ENCODE measurements at regions not wholly inside any gene's neighbourhood (a gene's known extent, or its start where the extent isn't known, plus 50 kb on each side); places are given as distances from the start of the nearest gene placed in this dataset.

- no peak overlapping the region for H3K9ac ChIP-seq (ENCODE audit: insufficient read length)
- DNase-seq (ENCODE audit: low read depth, low spot score), result peak; percentile 89
- peak overlapping the region; percentile 27; the same call in 1 of the 2 replicates for H3K27ac ChIP-seq
- 0 out of 2 replicates have a peak overlapping the region, but pooled peaks have one; percentile 6 for H3K4me3 ChIP-seq
- TF ChIP-seq FOXP2 (optimal IDR thresholded peaks at IDR 0.05; ENCODE audit: control extremely low read depth, extremely low read length, insufficient read depth), result no peak
- peak; percentile 24; the same call in 1 of the 2 replicates for TF ChIP-seq POLR2AphosphoS5 (IDR thresholded peaks at IDR 0.05; ENCODE audit: borderline replicate concordance, low read depth, low read length)
- H3K36me3 ChIP-seq (ENCODE audit: insufficient read depth, low read length), result no peaks in the 10 kb centered on the region
- peaks cover 7% of the 10 kb centered on the region; the same call in 1 of the 2 replicates for H3K9me3 ChIP-seq (ENCODE audit: low read depth, low read length)
These were observed 723.8 kb upstream of the FLRT2 start for GRCh38 chr14:84806181-84806580.

DNA sequence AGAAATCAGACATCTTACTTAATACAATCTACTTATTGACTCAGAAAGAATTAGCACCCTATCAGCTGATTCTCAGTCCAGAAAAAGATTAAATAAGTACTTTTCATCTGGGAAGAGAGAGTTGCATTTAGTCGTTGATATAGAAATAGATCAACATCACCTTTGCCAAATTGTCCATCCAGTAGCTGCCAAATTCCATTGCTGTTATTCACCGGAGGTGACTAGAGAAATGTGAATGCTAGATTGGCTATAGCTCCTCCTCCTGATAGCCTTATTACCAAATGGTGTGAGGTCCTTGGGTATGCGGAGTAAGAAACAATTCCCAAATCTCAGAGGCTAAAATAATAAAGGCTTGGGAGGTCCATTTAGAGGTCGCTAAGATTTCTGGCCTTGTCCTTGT is 723.3 kb upstream of the FLRT2 start:
- Histone ChIP-seq H3K27ac (peak overlapping the region; percentile 27; the same call in 1 of the 2 replicates), H3K9me3 (ENCODE audit: low read depth, low read length) (peaks cover 7% of the 10 kb centered on the region; the same call in 1 of the 2 replicates), H3K36me3 (ENCODE audit: insufficient read depth, low read length) (no peaks in the 10 kb centered on the region), H3K4me3 (0 out of 2 replicates have a peak overlapping the region, but pooled peaks have one; percentile 6), H3K9ac (ENCODE audit: insufficient read length) (no peak overlapping the region)
- no peak for DNase-seq (ENCODE audit: low read depth, low spot score)
- TF ChIP-seq FOXP2 (optimal IDR thresholded peaks at IDR 0.05; ENCODE audit: control extremely low read depth, extremely low read length, insufficient read depth) (no peak), POLR2AphosphoS5 (IDR thresholded peaks at IDR 0.05; ENCODE audit: borderline replicate concordance, low read depth, low read length) (no peak), EZH2 (IDR thresholded peaks at IDR 0.05) (no peak)

GRCh38 chr14:84807673-84808072 is 722.3 kb upstream of the FLRT2 start:
- no peak overlapping the region for H3K9ac ChIP-seq (ENCODE audit: insufficient read length)
- H3K4me3 ChIP-seq, result no peak overlapping the region
- no peak for DNase-seq (ENCODE audit: low read depth, low spot score)
- no peak overlapping the region for H3K27ac ChIP-seq
- peaks cover 4% of the 10 kb centered on the region; the same call in 1 of the 2 replicates for H3K9me3 ChIP-seq (ENCODE audit: low read depth, low read length)
- H3K36me3 ChIP-seq (ENCODE audit: insufficient read depth, low read length), result no peaks in the 10 kb centered on the region
- TF ChIP-seq FOXP2 (optimal IDR thresholded peaks at IDR 0.05; ENCODE audit: control extremely low read depth, extremely low read length, insufficient read depth) (no peak), POLR2AphosphoS5 (IDR thresholded peaks at IDR 0.05; ENCODE audit: borderline replicate concordance, low read depth, low read length) (no peak), EZH2 (IDR thresholded peaks at IDR 0.05) (no peak)

DNA sequence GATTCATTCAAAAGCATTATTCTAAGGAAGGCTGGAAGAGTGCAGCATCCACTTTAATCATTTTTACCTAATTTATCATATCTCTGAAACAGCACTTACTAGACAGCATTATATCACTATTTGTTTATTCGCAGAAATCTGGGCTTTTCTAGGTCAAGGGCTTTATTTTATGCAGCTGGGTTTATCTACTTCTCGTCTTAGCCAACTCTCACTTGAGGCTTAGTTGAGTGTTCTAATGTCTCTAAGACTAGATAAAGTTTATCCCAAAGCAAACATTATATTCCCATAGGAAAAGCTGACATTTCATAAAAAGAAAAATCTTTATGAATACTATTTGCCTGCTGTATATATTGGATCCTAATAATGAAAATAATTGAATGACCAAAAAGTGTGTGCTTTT is 720.8 kb upstream of the FLRT2 start:
- H3K9me3 ChIP-seq (ENCODE audit: low read depth, low read length), result no peaks in the 10 kb centered on the region
- no peak overlapping the region for H3K4me3 ChIP-seq
- no peak overlapping the region for H3K9ac ChIP-seq (ENCODE audit: insufficient read length)
- H3K36me3 ChIP-seq (ENCODE audit: insufficient read depth, low read length), result no peaks in the 10 kb centered on the region
- TF ChIP-seq POLR2AphosphoS5 (IDR thresholded peaks at IDR 0.05; ENCODE audit: borderline replicate concordance, low read depth, low read length) (no peak), FOXP2 (optimal IDR thresholded peaks at IDR 0.05; ENCODE audit: control extremely low read depth, extremely low read length, insufficient read depth) (no peak), EZH2 (IDR thresholded peaks at IDR 0.05) (no peak)
- no peak for DNase-seq (ENCODE audit: low read depth, low spot score)
- no peak overlapping the region for H3K27ac ChIP-seq

DNA sequence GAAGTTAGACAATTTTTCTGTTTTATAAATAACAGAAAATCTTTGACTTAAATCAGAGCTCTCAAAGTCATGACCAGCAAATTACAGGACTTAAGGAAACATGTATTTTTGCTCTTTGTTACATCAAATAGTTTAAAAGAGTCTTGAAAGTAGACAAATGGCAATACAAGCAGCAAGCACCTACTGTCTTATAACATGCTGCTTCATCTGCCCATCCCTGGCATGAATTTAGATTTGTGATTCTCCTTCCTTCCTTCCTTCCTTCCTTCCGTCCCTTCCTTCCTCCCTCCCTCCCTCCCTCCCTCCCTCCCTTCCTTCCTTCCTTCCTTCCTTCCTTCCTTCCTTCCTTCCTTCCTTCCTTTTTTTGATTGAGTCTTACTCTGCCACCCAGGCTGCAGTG is 715.6 kb upstream of the FLRT2 start:
- Histone ChIP-seq H3K9me3 (ENCODE audit: low read depth, low read length) (no peaks in the 10 kb centered on the region), H3K9ac (ENCODE audit: insufficient read length) (no peak overlapping the region), H3K36me3 (ENCODE audit: insufficient read depth, low read length) (no peaks in the 10 kb centered on the region), H3K4me3 (no peak overlapping the region), H3K27ac (peak overlapping the region; percentile 96)
- peak; percentile 90 for DNase-seq (ENCODE audit: low read depth, low spot score)
- TF ChIP-seq EZH2 (IDR thresholded peaks at IDR 0.05) (no peak), FOXP2 (optimal IDR thresholded peaks at IDR 0.05; ENCODE audit: control extremely low read depth, extremely low read length, insufficient read depth) (no peak), POLR2AphosphoS5 (IDR thresholded peaks at IDR 0.05; ENCODE audit: borderline replicate concordance, low read depth, low read length) (peak; percentile 65; the same call in 1 of the 2 replicates)

GRCh38 chr14:84819528-84819927 is 710.4 kb upstream of the FLRT2 start:
- no peaks in the 10 kb centered on the region for H3K36me3 ChIP-seq (ENCODE audit: insufficient read depth, low read length)
- no peak overlapping the region for H3K4me3 ChIP-seq
- H3K9ac ChIP-seq (ENCODE audit: insufficient read length), result no peak overlapping the region
- H3K27ac ChIP-seq, result no peak overlapping the region
- DNase-seq (ENCODE audit: low read depth, low spot score), result no peak
- H3K9me3 ChIP-seq (ENCODE audit: low read depth, low read length), result no peaks in the 10 kb centered on the region; the same call in 1 of the 2 replicates
- no peak for TF ChIP-seq FOXP2 (optimal IDR thresholded peaks at IDR 0.05; ENCODE audit: control extremely low read depth, extremely low read length, insufficient read depth)
- no peak for TF ChIP-seq POLR2AphosphoS5 (IDR thresholded peaks at IDR 0.05; ENCODE audit: borderline replicate concordance, low read depth, low read length)
- TF ChIP-seq EZH2 (IDR thresholded peaks at IDR 0.05), result no peak

DNA sequence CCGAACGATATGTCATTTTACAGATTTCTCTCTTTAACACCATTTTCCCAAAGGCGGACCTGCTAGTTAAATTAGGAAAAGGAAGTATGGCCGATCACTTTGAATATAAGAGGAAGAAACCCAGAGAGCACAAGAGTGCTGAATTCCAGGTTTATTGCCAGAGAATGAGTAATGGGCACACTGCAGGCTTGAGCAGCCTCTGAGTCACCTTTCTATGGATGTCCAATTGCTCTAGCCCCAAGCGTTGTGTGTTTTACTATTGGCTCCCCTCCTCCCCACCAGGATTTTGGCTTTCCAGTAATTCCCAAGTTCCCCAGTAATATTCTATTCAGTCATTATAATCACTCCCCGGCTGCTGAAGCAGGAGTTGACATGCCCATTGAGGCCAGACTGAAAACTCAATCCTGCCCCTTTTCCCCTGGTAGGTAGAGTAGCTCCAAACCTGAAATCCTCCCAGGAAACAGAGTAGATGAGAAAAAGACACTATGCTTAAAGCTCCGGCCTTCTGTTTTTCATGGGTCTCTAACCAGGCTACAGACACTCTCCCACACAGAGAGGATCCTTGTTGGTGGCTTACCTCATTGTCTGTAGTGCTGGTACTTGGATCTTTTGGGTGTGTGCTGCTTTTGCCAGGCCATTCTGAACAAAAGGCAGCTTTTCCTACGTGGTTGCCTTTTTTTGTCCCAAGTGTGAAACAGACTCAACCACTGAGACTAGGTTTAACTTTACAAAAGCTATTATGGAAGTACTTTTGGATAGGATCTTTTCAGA is 704.3 kb upstream of the FLRT2 start:
- H3K27ac ChIP-seq, result no peak overlapping the region
- H3K36me3 ChIP-seq (ENCODE audit: insufficient read depth, low read length), result no peaks in the 10 kb centered on the region
- no peak overlapping the region for H3K4me3 ChIP-seq
- no peak overlapping the region for H3K9ac ChIP-seq (ENCODE audit: insufficient read length)
- TF ChIP-seq EZH2 (IDR thresholded peaks at IDR 0.05) (no peak), FOXP2 (optimal IDR thresholded peaks at IDR 0.05; ENCODE audit: control extremely low read depth, extremely low read length, insufficient read depth) (no peak), POLR2AphosphoS5 (IDR thresholded peaks at IDR 0.05; ENCODE audit: borderline replicate concordance, low read depth, low read length) (no peak)
- no peaks in the 10 kb centered on the region; the same call in 1 of the 2 replicates for H3K9me3 ChIP-seq (ENCODE audit: low read depth, low read length)
- DNase-seq (ENCODE audit: low read depth, low spot score), result no peak

DNA sequence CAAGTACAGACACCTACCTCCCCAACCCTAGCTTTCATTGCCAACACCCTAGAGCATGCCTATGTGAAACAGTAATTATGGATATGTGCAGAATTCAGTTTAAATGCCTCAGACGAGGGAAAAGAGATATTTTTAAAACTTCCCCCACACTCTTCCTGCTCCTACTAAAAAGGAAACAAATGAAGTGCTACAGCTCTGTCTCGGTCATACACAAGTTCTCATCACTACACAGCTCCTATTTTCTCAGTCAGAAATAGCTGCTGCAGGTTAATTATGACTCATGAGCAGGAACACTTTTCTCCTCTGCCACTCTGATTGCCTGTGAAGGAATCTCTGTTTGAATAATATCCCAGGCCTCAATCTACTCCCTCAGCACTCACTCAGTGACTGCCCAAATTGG is 703.6 kb upstream of the FLRT2 start:
- no peaks in the 10 kb centered on the region for H3K36me3 ChIP-seq (ENCODE audit: insufficient read depth, low read length)
- H3K9me3 ChIP-seq (ENCODE audit: low read depth, low read length), result no peaks in the 10 kb centered on the region; the same call in 1 of the 2 replicates
- TF ChIP-seq POLR2AphosphoS5 (IDR thresholded peaks at IDR 0.05; ENCODE audit: borderline replicate concordance, low read depth, low read length), result no peak
- no peak for TF ChIP-seq FOXP2 (optimal IDR thresholded peaks at IDR 0.05; ENCODE audit: control extremely low read depth, extremely low read length, insufficient read depth)
- H3K9ac ChIP-seq (ENCODE audit: insufficient read length), result no peak overlapping the region
- no peak overlapping the region for H3K27ac ChIP-seq
- DNase-seq (ENCODE audit: low read depth, low spot score), result no peak
- H3K4me3 ChIP-seq, result no peak overlapping the region
